ENCODE measurements at regions not wholly inside any gene's neighbourhood (a gene's known extent, or its start where the extent isn't known, plus 50 kb on each side); places are given as distances from the start of the nearest gene placed in this dataset.

DNA sequence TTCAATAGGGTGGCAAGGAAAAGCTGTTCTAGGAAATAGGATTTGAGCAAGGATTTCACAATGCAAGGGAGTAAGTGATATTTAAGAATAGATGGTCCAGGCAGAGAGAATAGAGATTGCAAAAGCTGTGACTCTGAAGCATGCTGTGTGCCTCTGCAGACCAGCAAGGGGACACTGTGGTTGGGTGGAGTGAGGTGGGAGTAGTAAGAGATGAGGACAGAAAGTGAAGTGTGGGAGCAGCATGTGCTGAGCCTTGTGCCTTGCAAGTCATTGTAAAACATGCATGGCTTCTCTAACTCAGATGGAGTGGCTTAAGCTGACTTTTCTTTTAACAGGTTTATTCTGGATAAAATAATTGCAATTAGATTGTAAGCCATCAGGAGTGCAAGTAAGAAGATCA, 442.4 kb downstream of the CCSER2 start:
- no peak for DNase-seq (ENCODE audit: low spot score in 2 of 2)
- H3K36me3 ChIP-seq = no peaks in the 10 kb centered on the region
- no peaks in the 10 kb centered on the region for H3K27me3 ChIP-seq
- no peak for TF ChIP-seq POLR2A (IDR thresholded peaks at IDR 0.05)
- no peak for TF ChIP-seq EP300 (IDR thresholded peaks at IDR 0.05)
- TF ChIP-seq CTCF (IDR thresholded peaks at IDR 0.05) = no peak
- no peak overlapping the region for H3K4me3 ChIP-seq
- H3K4me1 ChIP-seq = no peaks in the 10 kb centered on the region
- peaks cover 0 to 9% (median 0%) of the 10 kb centered on the region in 4 donors for H3K9me3 ChIP-seq
- H3K27ac ChIP-seq = no peak overlapping the region

- Histone ChIP-seq H3K9me3 (no peaks in the 10 kb centered on the region), H3K36me3 (no peaks in the 10 kb centered on the region), H3K27ac (no peak overlapping the region), H3K27me3 (no peaks in the 10 kb centered on the region), H3K4me3 (no peak overlapping the region), H3K4me1 (no peaks in the 10 kb centered on the region)
- WGBS, 2 donors = 7 to 11% methylated on average over 1 of the region's 1 CpG
- peak in 1 of 2 donors; percentile 13 for DNase-seq (ENCODE audit: low spot score in 2 of 2)
- TF ChIP-seq CTCF (IDR thresholded peaks at IDR 0.05) (peak in 4 of 5 experiments; percentile 24 to 35 (median 26)), POLR2A (IDR thresholded peaks at IDR 0.05) (no peak)
Measured at GRCh38 chr10:84783386-84783785, 455.0 kb downstream of the CCSER2 start.

DNA sequence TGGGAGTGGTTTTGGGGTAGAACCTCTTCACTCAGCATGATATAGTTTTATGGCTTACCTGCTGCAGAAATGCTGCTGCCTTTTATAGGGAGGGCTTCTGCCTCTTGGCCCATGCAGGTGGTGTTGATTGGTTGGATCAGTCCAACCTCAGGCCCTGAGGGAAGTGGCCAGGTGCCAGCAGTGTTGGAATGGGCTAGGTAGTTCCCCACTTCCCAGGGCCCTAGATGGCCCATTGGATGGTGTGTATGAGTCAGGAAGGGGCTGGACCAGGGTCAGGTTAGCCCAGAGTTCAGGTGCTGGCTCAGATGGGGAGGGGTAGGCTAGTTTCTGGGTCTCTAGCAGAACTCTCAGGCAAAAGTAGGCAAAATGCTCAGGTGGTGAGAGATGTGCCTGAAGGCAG, 455.5 kb downstream of the CCSER2 start:
- Histone ChIP-seq H3K4me3 (no peak overlapping the region), H3K9me3 (no peaks in the 10 kb centered on the region), H3K4me1 (no peaks in the 10 kb centered on the region), H3K36me3 (no peaks in the 10 kb centered on the region), H3K27ac (no peak overlapping the region), H3K27me3 (no peaks in the 10 kb centered on the region)
- TF ChIP-seq POLR2A (IDR thresholded peaks at IDR 0.05) = no peak
- no peak for TF ChIP-seq CTCF (IDR thresholded peaks at IDR 0.05)
- TF ChIP-seq EP300 (IDR thresholded peaks at IDR 0.05) = no peak
- DNase-seq (ENCODE audit: low spot score in 2 of 2) = no peak

- H3K9me3 ChIP-seq = no peaks in the 10 kb centered on the region
- H3K4me1 ChIP-seq = no peaks in the 10 kb centered on the region
- no peak for TF ChIP-seq EP300 (IDR thresholded peaks at IDR 0.05)
- no peak for TF ChIP-seq POLR2A (IDR thresholded peaks at IDR 0.05)
- TF ChIP-seq CTCF (IDR thresholded peaks at IDR 0.05) = no peak
- H3K27me3 ChIP-seq = no peaks in the 10 kb centered on the region
- no peak overlapping the region for H3K27ac ChIP-seq
- H3K36me3 ChIP-seq = no peaks in the 10 kb centered on the region
- no peak for DNase-seq (ENCODE audit: low spot score in 2 of 2)
- H3K4me3 ChIP-seq = no peak overlapping the region
Measured at GRCh38 chr10:84784749-84785148, 456.4 kb downstream of the CCSER2 start.

- H3K4me3 ChIP-seq = no peak overlapping the region
- H3K27me3 ChIP-seq = no peaks in the 10 kb centered on the region
- no peak overlapping the region for H3K27ac ChIP-seq
- 84 to 90% methylated on average over 2 of the region's 2 CpGs for WGBS, 2 donors
- TF ChIP-seq CTCF (IDR thresholded peaks at IDR 0.05) = no peak
- no peak for TF ChIP-seq POLR2A (IDR thresholded peaks at IDR 0.05)
- TF ChIP-seq EP300 (IDR thresholded peaks at IDR 0.05) = no peak
- H3K9me3 ChIP-seq = peaks cover 0 to 3% (median 0%) of the 10 kb centered on the region in 4 donors
- no peak for DNase-seq (ENCODE audit: low spot score in 2 of 2)
- H3K4me1 ChIP-seq = no peaks in the 10 kb centered on the region
- no peaks in the 10 kb centered on the region for H3K36me3 ChIP-seq
Measured at GRCh38 chr10:84789026-84789425, 460.6 kb downstream of the CCSER2 start.
